H1 (cell line): ENCODE measurements at regions not wholly inside any gene's neighbourhood (a gene's known extent, or its start where the extent isn't known, plus 50 kb on each side); places are given as distances from the start of the nearest gene placed in this dataset.
A peak's percentile ranks its signal among the peaks of the same experiment; 100 is the strongest.

Experiments used
- CTCF ChIA-PET: fragments of 300-600 bp; sonication (Branson Sonifier 250); formaldehyde crosslinking; loops from one replicate; lab custom pipeline; 2021; ENCODE audit not compliant: partially characterized antibody; lab: Charles Lee
- POLR2A ChIA-PET: fragments of 300-600 bp; sonication (Branson Sonifier 250); formaldehyde crosslinking; loops from one replicate; lab custom pipeline; 2021; ENCODE audit warnings: inconsistent platforms; ENCODE audit not compliant: partially characterized antibody; lab: Charles Lee
- DNase-seq, 2 experiments: peaks; one replicate each; pipeline versions ENCODE4 v3.0.0 to v3.0.0-alpha.2; 2010 to 2022; ENCODE audit warnings: low spot score in 2 of 2, low read depth in 1 of 2, mixed read lengths in 1 of 2
- FAIRE-seq: peaks from 2 replicates; lab custom pipeline; 2011; peaks lifted over from hg19 to GRCh38; lab: Jason Lieb, UNC
- H2AFZ ChIP-seq: 2 replicates; pipeline ENCODE4 v1.8.1; 2012; ENCODE audit warnings: low read length, inconsistent platforms
- H2AK5ac ChIP-seq: 2 replicates; pipeline ENCODE4 v1.6.1; 2013; ENCODE audit warnings: low read depth, low read length
- H2BK120ac ChIP-seq: replicated peaks from 2 replicates; pipeline ENCODE3; 2013; ENCODE audit warnings: low read depth, low read length, inconsistent platforms
- H2BK12ac ChIP-seq: 2 replicates; pipeline ENCODE4 v1.6.1; 2013; ENCODE audit warnings: low read depth, low read length
- H2BK15ac ChIP-seq: 2 replicates; pipeline ENCODE4 v1.6.1; 2013; ENCODE audit warnings: low read length
- H2BK20ac ChIP-seq: 2 replicates; pipeline ENCODE4 v1.6.1; 2013; ENCODE audit warnings: low read length
- H2BK5ac ChIP-seq: 2 replicates; pipeline ENCODE4 v1.6.1; 2013; ENCODE audit warnings: low read depth, low read length
- H3K14ac ChIP-seq: 2 replicates; pipeline ENCODE4 v1.6.1; 2013; ENCODE audit warnings: inconsistent platforms; ENCODE audit not compliant: insufficient read length
- H3K18ac ChIP-seq: 2 replicates; pipeline ENCODE4 v1.6.1; 2013; ENCODE audit warnings: low read length; ENCODE audit errors: extremely low read depth
- H3K23ac ChIP-seq: 2 replicates; pipeline ENCODE4 v1.6.1; 2013; ENCODE audit warnings: inconsistent platforms; ENCODE audit not compliant: insufficient read length
- H3K23me2 ChIP-seq: 2 replicates; pipeline ENCODE4 v1.6.1; 2013; ENCODE audit warnings: low read depth, low read length
- H3K27ac ChIP-seq: 2 replicates; pipeline ENCODE4 v1.6.1; 2011; ENCODE audit warnings: low read depth, low read length, inconsistent platforms
- H3K27me3 ChIP-seq, 4 experiments: replicated peaks in 1 of 4; 1 replicate in 1 of 4; 2 replicates in 3 of 4; pipeline versions ENCODE4 v1.6.1 to v1.8.1; 2011 to 2013; ENCODE audit warnings: low read length in 3 of 4, mild to moderate bottlenecking in 3 of 4, inconsistent platforms in 2 of 4, mixed read lengths in 2 of 4, moderate library complexity in 1 of 4; ENCODE audit not compliant: control insufficient read depth in 3 of 4, insufficient read depth in 3 of 4; ENCODE audit errors: extremely low read depth in 1 of 4
- H3K36me3 ChIP-seq, 4 experiments: 2 replicates each; pipeline versions ENCODE4 v1.6.1 to v1.8.1; 2011 to 2013; ENCODE audit warnings: mild to moderate bottlenecking in 4 of 4, low read length in 3 of 4, moderate library complexity in 2 of 4, control low read depth in 1 of 4, inconsistent platforms in 1 of 4; ENCODE audit not compliant: insufficient read depth in 4 of 4, control insufficient read depth in 2 of 4
- H3K4ac ChIP-seq: replicated peaks from 2 replicates; pipeline ENCODE3; 2013; ENCODE audit warnings: low read length, low read depth, mixed read lengths, inconsistent platforms; ENCODE audit not compliant: insufficient read length
- H3K4me1 ChIP-seq, 4 experiments: replicated peaks in 1 of 4; 1 replicate in 1 of 4; 2 replicates in 3 of 4; pipeline versions ENCODE4 v1.6.1 to v1.8.1; 2011 to 2013; ENCODE audit warnings: low read length in 3 of 4, inconsistent platforms in 2 of 4, mixed read lengths in 1 of 4; ENCODE audit not compliant: insufficient read depth in 4 of 4, control insufficient read depth in 3 of 4
- H3K4me2 ChIP-seq, 2 experiments: 2 replicates each; pipeline versions ENCODE4 v1.6.1 to v1.8.1; 2011 to 2013; ENCODE audit warnings: low read depth in 2 of 2, low read length in 2 of 2, control low read depth in 1 of 2, inconsistent platforms in 1 of 2, mild to moderate bottlenecking in 1 of 2; ENCODE audit not compliant: insufficient read depth in 1 of 2
- H3K4me3 ChIP-seq, 4 experiments: fragments of 200-600, 300-600 bp in 1 of 4; sonication (generic), shearing (Covaris generic), sonication (Bioruptor Twin) in 1 of 4; 2 replicates each; pipeline versions ENCODE4 v1.5.1 to v1.8.1; 2011 to 2016; ENCODE audit warnings: low read length in 4 of 4, low read depth in 3 of 4, control low read depth in 2 of 4, inconsistent platforms in 2 of 4, mild to moderate bottlenecking in 2 of 4, mixed read lengths in 1 of 4, moderate library complexity in 1 of 4; ENCODE audit not compliant: insufficient read depth in 2 of 4; ENCODE audit errors: extremely low read depth in 1 of 4
- H3K56ac ChIP-seq: replicated peaks from 2 replicates; pipeline ENCODE3; 2013; ENCODE audit warnings: low read depth, mild to moderate bottlenecking, mixed read lengths, low read length, inconsistent platforms; ENCODE audit not compliant: insufficient read length
- H3K79me1 ChIP-seq: 2 replicates; pipeline ENCODE4 v1.6.1; 2013; ENCODE audit warnings: low read depth, low read length, control low read depth
- H3K79me2 ChIP-seq, 2 experiments: 2 replicates each; pipeline versions ENCODE4 v1.6.1 to v1.8.1; 2012 to 2013; ENCODE audit warnings: low read length in 2 of 2, mild to moderate bottlenecking in 2 of 2, inconsistent platforms in 1 of 2; ENCODE audit not compliant: insufficient read depth in 2 of 2, control insufficient read depth in 1 of 2
- H3K9ac ChIP-seq, 4 experiments: replicated peaks in 1 of 4; 1 replicate in 1 of 4; 2 replicates in 3 of 4; pipeline versions ENCODE4 v1.6.1 to v1.8.1; 2011 to 2013; ENCODE audit warnings: low read depth in 3 of 4, low read length in 3 of 4, control low read depth in 2 of 4, mild to moderate bottlenecking in 2 of 4, moderate library complexity in 2 of 4, inconsistent platforms in 1 of 4; ENCODE audit errors: extremely low read depth in 1 of 4
- H3K9me3 ChIP-seq, 2 experiments: 2 replicates each; pipeline versions ENCODE4 v1.6.1 to v1.8.1; 2012 to 2013; ENCODE audit warnings: mild to moderate bottlenecking in 2 of 2, moderate library complexity in 2 of 2, control low read depth in 1 of 2, inconsistent platforms in 1 of 2, low read depth in 1 of 2, low read length in 1 of 2, mixed read lengths in 1 of 2; ENCODE audit not compliant: insufficient read depth in 2 of 2
- H4K20me1 ChIP-seq, 2 experiments: replicated peaks in 1 of 2; 2 replicates each; pipeline versions ENCODE3 to v1.8.1; 2011 to 2013; ENCODE audit warnings: inconsistent platforms in 2 of 2, low read length in 2 of 2, mild to moderate bottlenecking in 1 of 2; ENCODE audit not compliant: insufficient read depth in 2 of 2, control insufficient read depth in 1 of 2
- H4K5ac ChIP-seq: 2 replicates; pipeline ENCODE4 v1.6.1; 2013; ENCODE audit warnings: low read length, low read depth, mixed read lengths, inconsistent platforms; ENCODE audit not compliant: insufficient read length
- H4K8ac ChIP-seq: 2 replicates; pipeline ENCODE4 v1.8.0; 2013; ENCODE audit warnings: mild to moderate bottlenecking, moderate library complexity, low read length, inconsistent platforms; ENCODE audit not compliant: insufficient read depth; ENCODE audit errors: extremely low read depth
- H4K91ac ChIP-seq: replicated peaks from 2 replicates; pipeline ENCODE3; 2013; ENCODE audit warnings: low read length, mixed read lengths, inconsistent platforms; ENCODE audit not compliant: insufficient read length
- ATF2 ChIP-seq: IDR thresholded peaks from 2 replicates; pipeline ENCODE4 v1.6.1; 2012; ENCODE audit warnings: low read length, inconsistent platforms
- BACH1 ChIP-seq: IDR thresholded peaks from 2 replicates; pipeline ENCODE4 v1.6.1; 2012; ENCODE audit warnings: low read length, improper control_type of control experiment
- CHD1 ChIP-seq: IDR thresholded peaks from 2 replicates; pipeline ENCODE4 v1.6.1; 2012; ENCODE audit warnings: low read depth, low read length, improper control_type of control experiment
- CREB1 ChIP-seq: IDR thresholded peaks from 2 replicates; pipeline ENCODE4 v1.6.1; 2012; ENCODE audit warnings: inconsistent platforms
- CTBP2 ChIP-seq: IDR thresholded peaks from 2 replicates; pipeline ENCODE4 v1.7.0; 2011; ENCODE audit warnings: borderline replicate concordance, mild to moderate bottlenecking, moderate library complexity, mixed read lengths, low read length; ENCODE audit not compliant: insufficient read depth, insufficient read length
- GTF2F1 ChIP-seq: IDR thresholded peaks from 2 replicates; pipeline ENCODE4 v1.6.1; 2012; ENCODE audit warnings: low read depth, low read length, improper control_type of control experiment, borderline replicate concordance
- KDM4A ChIP-seq: IDR thresholded peaks from one replicate; pipeline ENCODE4 v1.7.1; 2012; ENCODE audit warnings: low read depth, mild to moderate bottlenecking, moderate library complexity, low read length, inconsistent platforms; ENCODE audit not compliant: severe bottlenecking
- KDM5A ChIP-seq: fragments of 200-600 bp; IDR thresholded peaks from 2 replicates; pipeline ENCODE4 v1.7.1; 2012; ENCODE audit warnings: mild to moderate bottlenecking, low read length, inconsistent platforms, mixed read lengths
- POU5F1 ChIP-seq: IDR thresholded peaks from 2 replicates; pipeline ENCODE4 v1.6.1; 2011; ENCODE audit warnings: low read depth, mild to moderate bottlenecking, low read length, moderate library complexity
- SAP30 ChIP-seq: fragments of 300-600 bp; sonication (generic); IDR thresholded peaks from 2 replicates; pipeline ENCODE4 v1.7.1; 2012; ENCODE audit warnings: low read length, moderate library complexity, mild to moderate bottlenecking, inconsistent platforms; ENCODE audit not compliant: insufficient read depth, insufficient replicate concordance
- SP2 ChIP-seq: IDR thresholded peaks from 2 replicates; pipeline ENCODE4 v1.6.1; 2012; ENCODE audit warnings: mild to moderate bottlenecking, low read length, inconsistent platforms
- WGBS, 2 experiments: shearing (Covaris generic) in 1 of 2; methylation state at CpG; one replicate each; pipeline versions ENCODE4 v1.1.6 to v1.1.7; 2013 to 2015; ENCODE audit warnings: low lambda C conversion rate in 2 of 2, mixed read lengths in 2 of 2, inconsistent platforms in 1 of 2, low coverage in 1 of 2, missing lambda C conversion rate in 1 of 2; ENCODE audit not compliant: insufficient replicate concordance in 2 of 2, insufficient coverage in 1 of 2, insufficient read length in 1 of 2; ENCODE audit errors: extremely low coverage in 1 of 2, missing lambda C conversion rate in 1 of 2; 5-methylcytosine and 5-hydroxymethylcytosine counted together
- TF ChIP-seq, protein P1 (sequence below): IDR thresholded peaks from 2 replicates; pipeline ENCODE4 v1.6.1; 2011; ENCODE audit warnings: low read length, improper control_type of control experiment

DNA sequence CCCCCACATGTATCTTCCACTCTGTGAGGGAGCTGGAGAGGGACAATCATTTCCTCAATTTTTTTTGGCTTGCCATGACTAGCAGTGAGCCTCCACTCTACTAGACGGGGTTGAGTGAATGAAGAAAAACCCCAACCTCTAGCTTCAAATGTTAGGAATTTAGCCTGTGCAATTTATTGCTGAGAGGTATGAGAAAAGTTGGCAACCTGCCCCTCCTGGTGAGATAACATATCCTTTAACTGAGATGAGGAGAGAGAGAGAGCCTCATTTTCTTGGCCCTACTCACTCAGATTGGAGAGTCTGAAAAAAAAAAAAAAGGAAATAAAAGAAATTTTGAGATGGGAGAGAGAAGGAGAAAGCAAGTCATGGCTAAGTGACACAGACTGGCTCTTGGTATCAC is 218.2 kb upstream of the CARD18 start:
- H3K14ac ChIP-seq: no peak overlapping the region
- POLR2A ChIA-PET: no interaction called here
- CTCF ChIA-PET: no interaction called here
- no peak for TF ChIP-seq SAP30
- no peak for TF ChIP-seq ATF2
- no peak for TF ChIP-seq CHD1
- no peak for TF ChIP-seq POU5F1
- no peak for TF ChIP-seq SP2
- no peak for TF ChIP-seq KDM5A
- no peak for TF ChIP-seq CREB1
- TF ChIP-seq KDM4A: no peak
- no peak for TF ChIP-seq GTF2F1
- TF ChIP-seq BACH1: no peak
- TF ChIP-seq CTBP2: no peak
- TF ChIP-seq, protein P1, sequence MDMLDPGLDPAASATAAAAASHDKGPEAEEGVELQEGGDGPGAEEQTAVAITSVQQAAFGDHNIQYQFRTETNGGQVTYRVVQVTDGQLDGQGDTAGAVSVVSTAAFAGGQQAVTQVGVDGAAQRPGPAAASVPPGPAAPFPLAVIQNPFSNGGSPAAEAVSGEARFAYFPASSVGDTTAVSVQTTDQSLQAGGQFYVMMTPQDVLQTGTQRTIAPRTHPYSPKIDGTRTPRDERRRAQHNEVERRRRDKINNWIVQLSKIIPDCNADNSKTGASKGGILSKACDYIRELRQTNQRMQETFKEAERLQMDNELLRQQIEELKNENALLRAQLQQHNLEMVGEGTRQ: no peak

More for the DNA sequence above, 218.2 kb upstream of the CARD18 start:
- H3K23me2 ChIP-seq: no peaks in the 10 kb centered on the region
- no peak overlapping the region for H3K4ac ChIP-seq
- H2BK5ac ChIP-seq: no peak overlapping the region
- H2BK120ac ChIP-seq: no peak overlapping the region
- H3K27ac ChIP-seq: no peak overlapping the region
- H4K5ac ChIP-seq: no peak overlapping the region
- DNase-seq: no peak
- 93% methylated on average over 1 of the region's 1 CpG; no CpG with 5 or more reads in 1 of the 2 experiments for WGBS, 2 experiments
- H3K4me1 ChIP-seq: peaks cover 0 to 2% (median 0%) of the 10 kb centered on the region in 4 experiments; a peak in 1 of 7 replicates
- H3K79me2 ChIP-seq: no peaks in the 10 kb centered on the region
- H4K91ac ChIP-seq: no peak overlapping the region
- H3K36me3 ChIP-seq: no peaks in the 10 kb centered on the region
- H2BK20ac ChIP-seq: no peak overlapping the region
- no peak overlapping the region for H3K9ac ChIP-seq
- H3K23ac ChIP-seq: no peak overlapping the region
- H2AK5ac ChIP-seq: no peak overlapping the region
- H2BK15ac ChIP-seq: no peak overlapping the region
- no peak for FAIRE-seq
- H3K4me2 ChIP-seq: no peak overlapping the region
- no peak overlapping the region for H3K4me3 ChIP-seq
- no peaks in the 10 kb centered on the region for H3K9me3 ChIP-seq
- H3K27me3 ChIP-seq: no peaks in the 10 kb centered on the region
- no peaks in the 10 kb centered on the region for H4K20me1 ChIP-seq
- no peak overlapping the region for H3K56ac ChIP-seq
- H2AFZ ChIP-seq: peak overlapping the region; percentile 24; the same call in 1 of the 2 replicates
- H3K18ac ChIP-seq: no peak overlapping the region
- H3K79me1 ChIP-seq: no peaks in the 10 kb centered on the region
- no peak overlapping the region for H4K8ac ChIP-seq
- no peak overlapping the region for H2BK12ac ChIP-seq
